ENCODE measurements at regions not wholly inside any gene's neighbourhood (a gene's known extent, or its start where the extent isn't known, plus 50 kb on each side); places are given as distances from the start of the nearest gene placed in this dataset.

GRCh38 chr3:72062017-72062416 lies 277.1 kb upstream of the PROK2 start:
- FAIRE-seq: no peak
- H3K27ac ChIP-seq (ENCODE audit: low read depth, low read length): no peak overlapping the region
- no peaks in the 10 kb centered on the region for H3K4me1 ChIP-seq (ENCODE audit: insufficient read depth, low read length)
- no peak overlapping the region for H3K4me2 ChIP-seq (ENCODE audit: low read length)
- H3K9me3 ChIP-seq (ENCODE audit: insufficient read depth, low read depth, low read length): no peaks in the 10 kb centered on the region
- Mint-ChIP-seq H3K4me1 (ENCODE audit: low read depth, unreplicated experiment) (peaks cover 9% of the 10 kb centered on the region), H3K36me3 (ENCODE audit: low read depth, unreplicated experiment) (no peaks in the 10 kb centered on the region), H3K27ac (ENCODE audit: unreplicated experiment) (no peak overlapping the region), H3K4me3 (ENCODE audit: unreplicated experiment) (no peak overlapping the region), H3K9me3 (ENCODE audit: unreplicated experiment) (peaks cover 17% of the 10 kb centered on the region), H3K27me3 (ENCODE audit: low read depth, unreplicated experiment) (peaks cover 17% of the 10 kb centered on the region)
- H3K36me3 ChIP-seq (ENCODE audit: insufficient read depth, low read length): no peaks in the 10 kb centered on the region
- no peak overlapping the region for H3K9ac ChIP-seq (ENCODE audit: low read length)
- no peak for TF ChIP-seq CTCF (IDR thresholded peaks at IDR 0.05; ENCODE audit: insufficient read depth, low read depth, low read length)
- no peak for TF ChIP-seq EZH2 (IDR thresholded peaks at IDR 0.05; ENCODE audit: insufficient read depth, low read length)
- peaks cover 4% of the 10 kb centered on the region for H3K27me3 ChIP-seq (ENCODE audit: insufficient read depth, low read length)
- H3K4me3 ChIP-seq (ENCODE audit: insufficient read depth, low read depth, low read length): no peak overlapping the region
- DNase-seq (ENCODE audit: low read depth): no peak
- no peaks in the 10 kb centered on the region for H4K20me1 ChIP-seq (ENCODE audit: insufficient read depth, low read length)
- no peaks in the 10 kb centered on the region for H3K79me2 ChIP-seq (ENCODE audit: insufficient read depth, low read length)
- H2AFZ ChIP-seq (ENCODE audit: low read depth, low read length): no peak overlapping the region

GRCh38 chr3:72060447-72061034 lies 275.6 kb upstream of the PROK2 start:
- no peaks in the 10 kb centered on the region for H3K4me1 ChIP-seq (ENCODE audit: insufficient read depth, low read length)
- H3K9me3 ChIP-seq (ENCODE audit: insufficient read depth, low read depth, low read length): no peaks in the 10 kb centered on the region
- no peaks in the 10 kb centered on the region for H3K79me2 ChIP-seq (ENCODE audit: insufficient read depth, low read length)
- Mint-ChIP-seq H3K4me1 (ENCODE audit: low read depth, unreplicated experiment) (peaks cover under 1% of the 10 kb centered on the region), H3K4me3 (ENCODE audit: unreplicated experiment) (no peak overlapping the region), H3K27me3 (ENCODE audit: low read depth, unreplicated experiment) (peaks cover 14% of the 10 kb centered on the region), H3K36me3 (ENCODE audit: low read depth, unreplicated experiment) (no peaks in the 10 kb centered on the region), H3K9me3 (ENCODE audit: unreplicated experiment) (peaks cover 17% of the 10 kb centered on the region), H3K27ac (ENCODE audit: unreplicated experiment) (no peak overlapping the region)
- TF ChIP-seq CTCF (IDR thresholded peaks at IDR 0.05; ENCODE audit: insufficient read depth, low read depth, low read length): no peak
- no peak for TF ChIP-seq EZH2 (IDR thresholded peaks at IDR 0.05; ENCODE audit: insufficient read depth, low read length)
- no peak overlapping the region for H3K27ac ChIP-seq (ENCODE audit: low read depth, low read length)
- no peak overlapping the region for H3K4me3 ChIP-seq (ENCODE audit: insufficient read depth, low read depth, low read length)
- no peak overlapping the region for H3K4me2 ChIP-seq (ENCODE audit: low read length)
- no peak overlapping the region for H3K9ac ChIP-seq (ENCODE audit: low read length)
- no peaks in the 10 kb centered on the region for H4K20me1 ChIP-seq (ENCODE audit: insufficient read depth, low read length)
- FAIRE-seq (no peak), DNase-seq (ENCODE audit: low read depth) (no peak)
- no peaks in the 10 kb centered on the region for H3K36me3 ChIP-seq (ENCODE audit: insufficient read depth, low read length)
- H3K27me3 ChIP-seq (ENCODE audit: insufficient read depth, low read length): peaks cover 4% of the 10 kb centered on the region
- no peak overlapping the region for H2AFZ ChIP-seq (ENCODE audit: low read depth, low read length)

GRCh38 chr3:72058493-72059081 lies 273.6 kb upstream of the PROK2 start:
- Mint-ChIP-seq H3K36me3 (ENCODE audit: low read depth, unreplicated experiment) (no peaks in the 10 kb centered on the region), H3K27ac (ENCODE audit: unreplicated experiment) (no peak overlapping the region), H3K9me3 (ENCODE audit: unreplicated experiment) (peaks cover 9% of the 10 kb centered on the region), H3K4me3 (ENCODE audit: unreplicated experiment) (no peak overlapping the region), H3K4me1 (ENCODE audit: low read depth, unreplicated experiment) (no peaks in the 10 kb centered on the region), H3K27me3 (ENCODE audit: low read depth, unreplicated experiment) (peaks cover 14% of the 10 kb centered on the region)
- Histone ChIP-seq H3K4me3 (ENCODE audit: insufficient read depth, low read depth, low read length) (no peak overlapping the region), H3K79me2 (ENCODE audit: insufficient read depth, low read length) (no peaks in the 10 kb centered on the region), H3K9ac (ENCODE audit: low read length) (no peak overlapping the region), H3K4me1 (ENCODE audit: insufficient read depth, low read length) (no peaks in the 10 kb centered on the region), H3K4me2 (ENCODE audit: low read length) (no peak overlapping the region), H3K36me3 (ENCODE audit: insufficient read depth, low read length) (no peaks in the 10 kb centered on the region), H3K27ac (ENCODE audit: low read depth, low read length) (no peak overlapping the region), H4K20me1 (ENCODE audit: insufficient read depth, low read length) (no peaks in the 10 kb centered on the region), H2AFZ (ENCODE audit: low read depth, low read length) (no peak overlapping the region), H3K27me3 (ENCODE audit: insufficient read depth, low read length) (peaks cover 4% of the 10 kb centered on the region), H3K9me3 (ENCODE audit: insufficient read depth, low read depth, low read length) (no peaks in the 10 kb centered on the region)
- no peak for FAIRE-seq
- DNase-seq (ENCODE audit: low read depth): no peak
- TF ChIP-seq EZH2 (IDR thresholded peaks at IDR 0.05; ENCODE audit: insufficient read depth, low read length) (no peak), CTCF (IDR thresholded peaks at IDR 0.05; ENCODE audit: insufficient read depth, low read depth, low read length) (no peak)

Measured in astrocyte (in vitro differentiated cells and primary cell).